ENCODE measurements at regions not wholly inside any gene's neighbourhood (a gene's known extent, or its start where the extent isn't known, plus 50 kb on each side); places are given as distances from the start of the nearest gene placed in this dataset.

DNA sequence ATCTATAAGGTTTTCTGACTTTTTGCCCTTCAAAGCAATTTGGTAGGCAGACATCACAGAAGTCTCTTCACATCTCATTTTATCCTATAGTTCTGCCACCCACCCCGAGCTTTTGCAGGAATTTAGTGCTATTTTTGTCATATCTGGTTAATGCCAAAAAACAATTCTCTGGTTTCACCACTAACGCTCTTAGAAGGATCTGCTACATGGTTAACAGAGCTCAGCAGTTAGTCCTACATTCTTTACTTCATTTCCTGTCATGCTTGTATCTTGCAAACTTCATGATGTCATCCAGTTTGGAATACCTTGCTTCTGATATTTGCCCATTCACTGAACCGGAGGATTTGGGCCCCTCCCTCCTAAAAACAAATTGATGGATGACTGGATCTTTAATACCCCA lies 116.8 kb upstream of the SERPINE2 start:
- TF ChIP-seq, protein P1, sequence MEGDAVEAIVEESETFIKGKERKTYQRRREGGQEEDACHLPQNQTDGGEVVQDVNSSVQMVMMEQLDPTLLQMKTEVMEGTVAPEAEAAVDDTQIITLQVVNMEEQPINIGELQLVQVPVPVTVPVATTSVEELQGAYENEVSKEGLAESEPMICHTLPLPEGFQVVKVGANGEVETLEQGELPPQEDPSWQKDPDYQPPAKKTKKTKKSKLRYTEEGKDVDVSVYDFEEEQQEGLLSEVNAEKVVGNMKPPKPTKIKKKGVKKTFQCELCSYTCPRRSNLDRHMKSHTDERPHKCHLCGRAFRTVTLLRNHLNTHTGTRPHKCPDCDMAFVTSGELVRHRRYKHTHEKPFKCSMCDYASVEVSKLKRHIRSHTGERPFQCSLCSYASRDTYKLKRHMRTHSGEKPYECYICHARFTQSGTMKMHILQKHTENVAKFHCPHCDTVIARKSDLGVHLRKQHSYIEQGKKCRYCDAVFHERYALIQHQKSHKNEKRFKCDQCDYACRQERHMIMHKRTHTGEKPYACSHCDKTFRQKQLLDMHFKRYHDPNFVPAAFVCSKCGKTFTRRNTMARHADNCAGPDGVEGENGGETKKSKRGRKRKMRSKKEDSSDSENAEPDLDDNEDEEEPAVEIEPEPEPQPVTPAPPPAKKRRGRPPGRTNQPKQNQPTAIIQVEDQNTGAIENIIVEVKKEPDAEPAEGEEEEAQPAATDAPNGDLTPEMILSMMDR (IDR thresholded peaks at IDR 0.05; ENCODE audit: poor library complexity), result no peak
- TF ChIP-seq EZH2 (IDR thresholded peaks at IDR 0.05; ENCODE audit: borderline replicate concordance), result no peak

Data from hepatocyte (in vitro differentiated cells).